ENCODE measurements at regions not wholly inside any gene's neighbourhood (a gene's known extent, or its start where the extent isn't known, plus 50 kb on each side); places are given as distances from the start of the nearest gene placed in this dataset.

GRCh38 chr12:127121494-127122084 lies 1145.4 kb upstream of the TMEM132C start:
- TF ChIP-seq CTCF (IDR thresholded peaks at IDR 0.05; ENCODE audit: insufficient read depth, low read length, poor library complexity, severe bottlenecking): no peak
- no peak for TF ChIP-seq EZH2phosphoT487 (conservative IDR thresholded peaks at IDR 0.05; ENCODE audit: low read length)
